Prostate gland (tissue), 2 donors: ENCODE measurements at regions not wholly inside any gene's neighbourhood (a gene's known extent, or its start where the extent isn't known, plus 50 kb on each side); places are given as distances from the start of the nearest gene placed in this dataset.

Source experiments
- POLR2A ChIP-seq: fragments of 450-650 bp; IDR thresholded peaks from one replicate; pipeline ENCODE4 v1.6.1; 2016; ENCODE audit warnings: antibody characterized with exemption, mild to moderate bottlenecking
- POLR2AphosphoS5 ChIP-seq: sonication (generic); formaldehyde crosslinking; IDR thresholded peaks from one replicate; pipeline ENCODE4 v1.6.1; 2017; ENCODE audit warnings: antibody characterized with exemption
- TF ChIP-seq, protein P1 (sequence below), 4 experiments: fragments of 200-600 bp in 2 of 4; fragments of 450-650 bp in 2 of 4; sonication (generic) in 2 of 4; IDR thresholded peaks; 1 replicate in 3 of 4; 2 replicates in 1 of 4; pipeline ENCODE4 v1.5.1; 2016 to 2019; ENCODE audit warnings: antibody characterized with exemption in 4 of 4, mild to moderate bottlenecking in 2 of 4, moderate library complexity in 2 of 4

DNA sequence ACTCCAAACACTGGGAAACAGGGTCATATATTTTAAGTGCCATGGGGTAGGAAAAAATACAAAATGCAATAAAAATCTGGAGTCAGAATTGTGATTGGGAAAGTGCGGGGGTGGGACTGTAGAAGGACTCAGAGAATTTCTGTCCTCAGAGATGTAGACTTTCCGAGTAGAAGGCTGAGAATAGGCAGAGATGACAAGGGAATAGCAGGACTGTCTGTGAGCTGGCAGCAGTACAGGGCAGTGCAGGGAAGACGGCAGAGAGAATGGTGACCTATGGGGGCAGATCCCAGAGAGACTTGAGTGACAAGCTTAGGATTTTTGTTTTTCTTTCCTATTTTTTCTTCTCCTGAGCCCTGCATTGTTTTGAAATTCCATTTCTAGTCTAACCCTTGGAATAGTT, 127.6 kb downstream of the SLC16A9 start:
- TF ChIP-seq, protein P1, sequence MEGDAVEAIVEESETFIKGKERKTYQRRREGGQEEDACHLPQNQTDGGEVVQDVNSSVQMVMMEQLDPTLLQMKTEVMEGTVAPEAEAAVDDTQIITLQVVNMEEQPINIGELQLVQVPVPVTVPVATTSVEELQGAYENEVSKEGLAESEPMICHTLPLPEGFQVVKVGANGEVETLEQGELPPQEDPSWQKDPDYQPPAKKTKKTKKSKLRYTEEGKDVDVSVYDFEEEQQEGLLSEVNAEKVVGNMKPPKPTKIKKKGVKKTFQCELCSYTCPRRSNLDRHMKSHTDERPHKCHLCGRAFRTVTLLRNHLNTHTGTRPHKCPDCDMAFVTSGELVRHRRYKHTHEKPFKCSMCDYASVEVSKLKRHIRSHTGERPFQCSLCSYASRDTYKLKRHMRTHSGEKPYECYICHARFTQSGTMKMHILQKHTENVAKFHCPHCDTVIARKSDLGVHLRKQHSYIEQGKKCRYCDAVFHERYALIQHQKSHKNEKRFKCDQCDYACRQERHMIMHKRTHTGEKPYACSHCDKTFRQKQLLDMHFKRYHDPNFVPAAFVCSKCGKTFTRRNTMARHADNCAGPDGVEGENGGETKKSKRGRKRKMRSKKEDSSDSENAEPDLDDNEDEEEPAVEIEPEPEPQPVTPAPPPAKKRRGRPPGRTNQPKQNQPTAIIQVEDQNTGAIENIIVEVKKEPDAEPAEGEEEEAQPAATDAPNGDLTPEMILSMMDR (IDR thresholded peaks at IDR 0.05), result no peak
- TF ChIP-seq POLR2A (no peak), POLR2AphosphoS5 (no peak)
